ENCODE measurements at regions not wholly inside any gene's neighbourhood (a gene's known extent, or its start where the extent isn't known, plus 50 kb on each side); places are given as distances from the start of the nearest gene placed in this dataset.
A peak's percentile ranks its signal among the peaks of the same experiment; 100 is the strongest.

- TF ChIP-seq CTCF (IDR thresholded peaks at IDR 0.05): no peak
- Histone ChIP-seq H3K9ac (ENCODE audit: insufficient read depth, low read length, poor library complexity, severe bottlenecking) (no peak overlapping the region), H4K20me1 (ENCODE audit: insufficient read depth, low read length) (no peaks in the 10 kb centered on the region), H3K36me3 (replicated peaks in 1 of 2; ENCODE audit: control insufficient read depth in 1 of 2, insufficient read depth in 2 of 2, low read length in 2 of 2) (no peaks in the 10 kb centered on the region), H3K4me3 (replicated peaks in 1 of 3; ENCODE audit: low read depth in 2 of 3, low read length in 3 of 3) (no peak overlapping the region), H3K27ac (ENCODE audit: low read depth in 1 of 2, low read length in 2 of 2) (no peak overlapping the region), H3K9me3 (replicated peaks in 1 of 2; ENCODE audit: control insufficient read depth in 1 of 2, insufficient read depth in 1 of 2, low read length in 2 of 2) (no peaks in the 10 kb centered on the region), H3K79me2 (ENCODE audit: insufficient read depth, low read length) (no peaks in the 10 kb centered on the region), H3K27me3 (ENCODE audit: control insufficient read depth in 2 of 2, insufficient read depth in 2 of 2, low read length in 2 of 2) (no peaks in the 10 kb centered on the region), H2AFZ (ENCODE audit: insufficient read depth, low read depth, low read length, poor library complexity, severe bottlenecking) (no peak overlapping the region), H3K4me2 (replicated peaks; ENCODE audit: extremely low read depth, low read length, poor library complexity, severe bottlenecking) (no peak overlapping the region), H3K4me1 (ENCODE audit: control insufficient read depth in 1 of 2, insufficient read depth in 2 of 2, low read length in 2 of 2) (no peaks in the 10 kb centered on the region)
- intact Hi-C loops (cut with micrococcal nuclease): no loop called here
- Mint-ChIP-seq H3K27ac (no peak overlapping the region), H3K4me1 (peaks cover 12% of the 10 kb centered on the region), H3K27me3 (ENCODE audit: low read depth in 3 of 3) (no peaks in the 10 kb centered on the region), H3K4me3 (no peak overlapping the region), H3K9me3 (peaks cover 0 to 5% (median 2%) of the 10 kb centered on the region in 7 donors), H3K36me3 (no peaks in the 10 kb centered on the region)
- 94% methylated on average over 3 of the region's 3 CpGs for WGBS (ENCODE audit: insufficient coverage)
- DNase-seq: no peak
Observed at GRCh38 chr6:119942078-119942752, 592.7 kb upstream of the MAN1A1 start.

GRCh38 chr6:119938752-119939151 is 589.2 kb upstream of the MAN1A1 start:
- TF ChIP-seq CTCF (IDR thresholded peaks at IDR 0.05): no peak
- H3K4me1 ChIP-seq (ENCODE audit: control insufficient read depth in 1 of 2, insufficient read depth in 2 of 2, low read length in 2 of 2): peaks cover 4 to 6% of the 10 kb centered on the region in 2 donors
- Mint-ChIP-seq H3K27me3 (ENCODE audit: low read depth in 3 of 3) (no peaks in the 10 kb centered on the region), H3K36me3 (no peaks in the 10 kb centered on the region), H3K4me1 (peaks cover 17% of the 10 kb centered on the region), H3K27ac (peak overlapping the region in 3 of 7 donors; percentile 1 to 6 (median 1)), H3K4me3 (no peak overlapping the region), H3K9me3 (peaks cover 2 to 7% (median 3%) of the 10 kb centered on the region in 7 donors)
- H4K20me1 ChIP-seq (ENCODE audit: insufficient read depth, low read length): no peaks in the 10 kb centered on the region
- no peaks in the 10 kb centered on the region for H3K79me2 ChIP-seq (ENCODE audit: insufficient read depth, low read length)
- H3K27me3 ChIP-seq (ENCODE audit: control insufficient read depth in 2 of 2, insufficient read depth in 2 of 2, low read length in 2 of 2): no peaks in the 10 kb centered on the region
- H3K4me2 ChIP-seq (replicated peaks; ENCODE audit: extremely low read depth, low read length, poor library complexity, severe bottlenecking): no peak overlapping the region
- no peak overlapping the region for H2AFZ ChIP-seq (ENCODE audit: insufficient read depth, low read depth, low read length, poor library complexity, severe bottlenecking)
- WGBS (ENCODE audit: insufficient coverage): no CpG with 5 or more reads among the region's 1 CpG
- intact Hi-C loops (cut with micrococcal nuclease): no loop called here
- no peaks in the 10 kb centered on the region for H3K9me3 ChIP-seq (replicated peaks in 1 of 2; ENCODE audit: control insufficient read depth in 1 of 2, insufficient read depth in 1 of 2, low read length in 2 of 2)
- no peaks in the 10 kb centered on the region for H3K36me3 ChIP-seq (replicated peaks in 1 of 2; ENCODE audit: control insufficient read depth in 1 of 2, insufficient read depth in 2 of 2, low read length in 2 of 2)
- DNase-seq: no peak
- no peak overlapping the region for H3K27ac ChIP-seq (ENCODE audit: low read depth in 1 of 2, low read length in 2 of 2)
- H3K4me3 ChIP-seq (replicated peaks in 1 of 3; ENCODE audit: low read depth in 2 of 3, low read length in 3 of 3): no peak overlapping the region
- H3K9ac ChIP-seq (ENCODE audit: insufficient read depth, low read length, poor library complexity, severe bottlenecking): no peak overlapping the region
